Limb (tissue), 2 donors: ENCODE measurements at regions not wholly inside any gene's neighbourhood (a gene's known extent, or its start where the extent isn't known, plus 50 kb on each side); places are given as distances from the start of the nearest gene placed in this dataset.
A peak's percentile ranks its signal among the peaks of the same experiment; 100 is the strongest.

Experiments used
- DNase-seq, 2 donors: peaks; one replicate each; pipeline ENCODE4 v3.0.0-alpha.2; 2016; ENCODE audit errors: extremely low spot score in 2 of 2

DNA sequence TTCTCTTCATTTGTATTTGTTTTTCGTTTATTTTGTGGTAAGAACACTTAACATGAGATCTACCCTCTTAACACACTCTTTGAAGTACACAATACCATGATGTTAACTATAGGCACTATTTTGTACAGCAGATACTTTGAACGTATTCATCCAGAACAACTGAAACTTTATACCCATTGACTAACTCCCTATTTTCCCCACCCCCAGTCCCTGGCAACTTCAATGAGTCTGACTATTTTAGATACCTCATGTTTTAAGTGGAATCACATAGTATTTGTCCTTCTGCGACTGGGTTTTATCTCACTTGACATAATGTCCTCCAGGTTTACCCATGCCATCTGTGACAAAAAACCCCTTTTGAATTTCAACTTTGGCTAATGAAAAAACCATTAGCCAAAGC is 356.3 kb upstream of the CDH20 start:
- DNase-seq = no peak

DNA sequence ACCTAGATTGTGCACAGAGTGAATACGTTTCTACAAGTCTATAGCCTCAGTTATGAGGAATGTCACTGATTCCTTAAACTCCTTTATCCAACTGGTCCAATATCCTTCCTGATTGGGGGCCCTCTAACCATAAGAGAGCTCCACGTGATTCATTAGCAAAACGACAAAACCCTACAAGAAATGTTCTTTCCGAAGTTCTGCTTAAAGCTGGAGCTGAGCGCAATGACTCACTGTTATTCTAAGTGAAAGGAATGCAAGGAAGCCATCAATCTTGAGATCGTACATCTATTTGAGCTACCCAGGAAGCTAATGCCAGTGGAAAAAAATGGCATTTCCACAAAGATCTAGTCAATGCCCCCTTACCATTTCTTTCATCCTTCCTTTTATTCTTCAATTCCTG is 354.9 kb upstream of the CDH20 start:
- no peak for DNase-seq

DNA sequence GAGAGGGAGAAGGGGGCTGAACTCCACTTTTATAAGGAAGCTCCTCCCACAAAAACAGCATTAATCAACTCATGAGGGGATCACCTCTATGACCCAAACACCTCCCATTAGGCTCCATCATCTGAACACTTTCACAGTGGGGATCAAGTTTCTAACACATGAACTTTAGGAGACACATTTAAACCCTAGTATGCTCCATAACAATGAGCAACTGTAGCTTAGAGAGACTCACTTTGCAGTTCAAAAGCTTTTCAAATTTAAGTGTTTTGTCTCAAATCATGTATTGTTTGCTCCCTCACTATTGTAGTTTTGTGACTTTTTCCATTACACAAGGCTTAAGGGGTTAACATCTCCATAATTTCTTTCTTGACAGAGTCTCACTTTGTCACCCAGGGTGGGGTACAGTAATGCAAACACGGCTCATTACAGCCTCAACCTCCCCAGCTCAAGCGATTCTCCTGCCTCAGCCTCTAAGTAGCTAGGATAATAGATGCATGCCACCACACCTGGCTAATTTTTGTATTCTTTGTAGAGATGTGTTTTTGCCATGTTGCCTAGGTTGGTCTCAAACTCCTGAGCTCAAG is 352.7 kb upstream of the CDH20 start:
- DNase-seq = no peak

DNA sequence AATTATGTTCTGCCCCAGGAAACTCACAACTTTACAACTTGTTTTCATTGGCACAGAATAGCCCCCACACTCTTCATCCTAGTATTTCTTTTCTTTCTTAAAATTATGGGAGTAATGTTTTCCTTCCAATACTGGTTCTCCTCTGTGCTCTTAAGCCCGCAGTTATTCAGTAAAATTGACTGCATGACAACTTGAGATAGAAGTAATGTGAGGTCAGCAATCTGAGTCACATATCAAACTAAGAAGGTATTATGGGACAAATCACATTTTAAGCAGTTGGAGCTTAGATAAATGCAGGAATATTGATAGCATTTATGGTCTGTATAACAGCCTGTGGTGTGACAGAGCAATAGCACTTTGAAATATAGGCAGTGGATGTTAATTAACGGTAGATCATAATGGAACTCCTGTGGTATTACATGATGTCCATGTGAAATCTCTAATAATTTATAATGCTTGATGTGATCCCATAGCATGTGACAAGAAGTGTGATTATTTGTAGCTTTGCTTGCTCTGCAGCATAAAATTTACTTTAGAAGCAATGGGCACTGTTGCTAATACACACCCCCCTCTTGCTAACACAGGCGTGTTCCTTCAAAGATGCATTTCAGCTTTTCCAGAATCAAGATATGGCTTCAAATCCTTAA is 351.4 kb upstream of the CDH20 start:
- DNase-seq = no peak

DNA sequence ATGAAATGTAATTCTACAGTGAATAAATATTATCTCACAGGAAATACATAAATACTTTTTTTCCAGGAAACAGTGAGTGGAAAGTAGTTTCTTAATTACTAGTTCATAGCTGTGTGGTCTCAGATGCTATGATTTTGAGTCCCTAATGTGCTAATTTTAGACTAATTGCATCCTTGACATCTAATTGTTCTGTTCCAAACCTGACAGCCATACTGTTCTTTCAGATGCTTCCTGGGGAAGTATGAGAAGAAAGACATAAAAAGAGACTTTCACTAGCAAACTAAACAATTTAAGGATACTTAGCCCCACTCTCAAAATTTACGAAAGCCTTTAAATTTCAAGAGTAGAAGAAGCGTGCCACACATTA is 350.9 kb upstream of the CDH20 start:
- DNase-seq = no peak

DNA sequence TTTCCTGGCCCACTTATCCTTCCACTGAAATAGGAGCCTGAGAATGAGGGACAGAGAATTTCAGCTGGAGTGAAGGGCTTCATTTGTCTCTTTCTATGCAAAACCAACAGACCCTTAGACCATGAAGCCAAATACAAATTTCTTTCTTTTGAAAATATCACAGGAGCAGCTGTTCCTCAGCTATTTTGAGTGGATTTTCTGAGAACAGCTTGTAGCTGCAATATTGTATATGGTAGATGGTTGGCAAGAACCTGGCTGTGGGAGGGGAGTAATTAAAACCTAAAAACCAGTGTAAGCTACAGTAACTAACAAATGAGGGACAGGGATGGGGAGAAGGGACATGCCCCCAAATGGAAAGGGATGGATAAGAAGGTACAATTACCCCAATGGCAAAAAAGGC is 350.3 kb upstream of the CDH20 start:
- no peak for DNase-seq

DNA sequence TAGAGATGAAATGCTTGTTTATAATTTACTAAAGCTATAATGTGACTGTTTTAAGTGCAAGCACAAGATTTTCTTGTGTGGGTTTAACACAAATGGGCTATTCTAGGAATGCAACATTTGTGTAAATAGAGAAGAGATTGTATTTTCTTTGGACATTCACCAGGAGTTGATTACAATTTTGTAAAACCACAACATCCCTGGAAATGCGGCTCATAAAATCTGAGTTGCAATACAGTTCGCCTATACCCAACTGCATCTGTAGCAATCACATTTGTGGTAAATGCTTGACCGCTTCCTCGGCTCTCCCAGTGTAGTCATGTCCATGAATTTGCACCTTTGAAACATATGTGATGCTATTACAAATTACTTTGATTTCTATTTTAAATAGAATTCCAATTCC is 348.7 kb upstream of the CDH20 start:
- no peak for DNase-seq

DNA sequence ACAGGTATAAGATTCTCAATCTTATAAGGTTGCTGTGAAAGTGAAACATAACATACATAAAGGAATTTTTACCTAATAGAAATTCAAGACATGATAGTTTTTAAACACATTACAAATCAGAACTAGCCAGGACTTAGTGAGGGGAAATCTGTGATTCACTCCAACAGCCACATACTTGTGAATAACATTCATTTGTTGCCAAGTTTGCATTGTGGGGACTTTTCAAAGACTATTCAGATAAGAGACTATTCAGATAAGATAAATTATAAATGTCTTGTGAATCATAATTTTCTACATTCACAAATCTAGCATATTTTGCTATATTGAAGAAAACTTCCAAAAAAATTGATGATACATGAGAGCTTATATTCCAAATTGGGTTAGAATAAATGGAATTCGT is 345.3 kb upstream of the CDH20 start:
- no peak for DNase-seq

DNA sequence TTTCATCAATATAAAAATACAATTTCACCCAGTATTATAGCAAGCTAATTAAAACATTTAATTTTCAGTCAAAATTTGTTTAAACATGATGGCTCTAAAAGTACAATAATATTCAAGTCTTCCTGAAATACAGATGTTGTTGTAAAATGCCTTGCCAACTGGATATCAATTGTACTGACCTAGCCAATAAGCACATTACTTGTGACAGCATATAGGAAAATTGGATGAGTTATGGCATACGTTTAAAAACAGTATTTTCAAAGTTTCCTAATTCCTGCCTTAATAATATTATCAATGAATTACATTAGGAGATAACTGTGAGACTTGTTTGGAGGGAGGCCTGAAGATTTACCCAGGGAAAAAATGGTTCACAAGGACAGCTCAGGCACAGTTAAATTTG is 336.9 kb upstream of the CDH20 start:
- no peak for DNase-seq

DNA sequence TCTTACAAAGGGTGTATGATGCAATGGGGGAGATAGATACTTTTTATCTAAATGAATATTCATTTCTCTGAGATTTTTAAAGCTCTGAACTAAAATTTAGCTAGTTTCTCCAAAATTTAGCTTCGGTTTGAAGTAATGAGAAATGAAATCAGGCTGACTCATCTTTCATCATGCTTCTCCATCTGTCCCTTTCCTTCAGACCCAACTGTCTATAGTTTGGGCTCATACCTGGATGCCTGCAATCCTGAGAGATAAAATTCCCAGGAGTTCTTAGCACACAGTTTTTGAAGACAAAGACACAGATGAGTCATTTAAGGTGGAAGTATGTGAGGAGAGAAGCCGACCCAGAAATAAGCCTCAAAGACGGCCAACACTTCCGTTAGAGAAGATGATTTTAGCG is 336.4 kb upstream of the CDH20 start:
- DNase-seq = no peak

DNA sequence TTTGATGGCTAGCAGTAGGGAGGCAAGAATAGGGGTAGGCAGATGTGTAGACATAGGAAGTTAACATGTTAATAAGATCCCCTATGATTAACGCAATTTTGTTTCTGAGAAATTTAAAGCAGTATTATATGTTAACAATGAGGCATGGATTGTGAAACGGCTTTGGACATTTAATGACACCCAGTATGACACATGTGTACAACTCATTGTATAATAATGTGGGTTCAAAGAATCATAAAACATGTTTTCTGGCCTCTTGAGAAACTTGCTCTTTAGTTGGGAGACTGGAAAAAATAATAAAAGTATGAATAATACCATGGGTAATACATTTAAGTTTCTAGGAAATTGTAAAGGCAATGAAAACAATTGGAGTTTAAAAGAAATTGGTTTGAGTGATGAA is 332.1 kb upstream of the CDH20 start:
- no peak for DNase-seq

DNA sequence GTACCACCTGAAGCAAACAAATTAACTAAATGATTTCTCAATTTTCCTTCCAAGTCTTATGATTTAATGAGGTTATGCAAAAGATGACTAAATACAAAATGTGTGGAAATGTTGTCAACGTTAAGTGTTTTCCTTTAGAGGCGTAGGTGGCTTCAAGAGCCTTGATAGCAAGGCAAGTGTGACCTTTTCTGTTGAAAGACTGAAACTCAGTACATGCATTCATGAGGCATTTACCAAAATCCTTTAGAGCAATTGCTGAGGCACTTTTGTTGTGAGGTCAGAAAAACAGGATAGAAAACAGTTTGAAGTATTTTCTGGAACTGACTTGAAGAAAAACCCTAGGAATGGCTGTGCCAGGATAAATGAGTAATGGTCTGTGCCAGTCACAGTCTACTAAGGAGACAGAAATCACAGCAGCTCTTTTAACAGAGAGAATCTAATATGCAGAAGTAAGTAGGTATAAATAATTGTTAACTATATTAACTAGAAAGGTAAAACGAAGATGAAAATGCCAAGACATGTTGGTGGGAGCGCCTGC is 326.5 kb upstream of the CDH20 start:
- no peak for DNase-seq

DNA sequence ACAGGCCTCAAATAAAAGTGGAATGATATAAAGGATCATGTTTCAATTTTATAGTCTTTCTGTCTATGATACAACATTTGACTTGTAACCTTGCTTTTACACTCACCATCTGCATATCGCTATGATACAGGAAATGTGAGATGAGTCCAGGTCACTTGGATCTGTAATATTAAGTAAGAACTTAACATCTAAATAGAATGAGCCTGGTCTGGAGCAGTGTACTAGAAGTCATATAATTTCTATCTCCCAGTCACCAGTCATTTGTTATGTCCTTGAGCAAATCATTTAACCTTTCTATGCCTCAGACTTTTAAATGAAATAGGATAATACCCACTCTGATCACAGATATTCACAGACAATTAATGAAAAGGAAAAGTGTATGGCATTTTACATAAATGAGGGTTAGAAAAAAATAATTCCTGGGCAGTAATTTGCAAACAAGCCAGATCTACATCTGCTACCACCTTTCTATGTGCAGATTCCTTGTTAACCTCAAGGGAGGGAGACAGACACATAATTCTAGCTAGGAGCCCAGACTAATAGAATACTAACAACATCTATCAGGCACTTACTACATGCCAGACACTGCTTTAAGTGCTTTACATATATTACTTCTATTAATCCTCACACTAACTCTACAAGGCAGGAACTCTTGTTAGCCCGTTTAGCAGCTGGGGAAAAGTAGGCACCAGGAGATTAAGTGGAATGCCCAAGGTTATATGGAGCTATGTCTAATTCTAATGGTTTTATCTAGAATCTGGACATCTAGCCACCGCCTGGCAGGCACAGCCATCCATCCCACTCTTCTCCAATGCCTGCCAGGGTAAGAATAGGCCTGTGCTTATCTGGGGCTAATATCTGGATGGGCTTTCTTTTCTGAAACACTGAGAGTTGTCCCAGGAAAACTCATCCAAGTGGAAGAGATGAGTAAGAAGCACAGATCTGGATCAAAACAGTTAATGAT is 313.6 kb upstream of the CDH20 start:
- no peak for DNase-seq

DNA sequence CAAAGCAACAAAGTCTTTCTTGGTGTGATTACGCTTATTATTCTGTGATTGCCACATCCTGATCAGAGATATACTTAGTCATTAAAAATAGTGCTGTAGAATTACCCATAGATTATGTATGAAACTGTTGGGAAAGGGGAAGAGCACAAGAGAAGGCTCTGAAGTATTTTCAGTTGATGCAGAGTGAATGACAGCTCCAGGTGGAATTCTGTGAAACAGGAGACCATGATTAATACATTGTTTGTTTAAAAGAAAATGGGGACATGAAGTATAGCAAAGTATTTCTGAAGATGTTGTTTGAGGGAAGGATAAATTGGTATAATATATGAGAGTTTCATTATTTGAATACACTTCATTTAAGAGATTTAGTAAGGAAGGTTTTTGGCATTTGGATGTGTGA is 307.6 kb upstream of the CDH20 start:
- no peak for DNase-seq

DNA sequence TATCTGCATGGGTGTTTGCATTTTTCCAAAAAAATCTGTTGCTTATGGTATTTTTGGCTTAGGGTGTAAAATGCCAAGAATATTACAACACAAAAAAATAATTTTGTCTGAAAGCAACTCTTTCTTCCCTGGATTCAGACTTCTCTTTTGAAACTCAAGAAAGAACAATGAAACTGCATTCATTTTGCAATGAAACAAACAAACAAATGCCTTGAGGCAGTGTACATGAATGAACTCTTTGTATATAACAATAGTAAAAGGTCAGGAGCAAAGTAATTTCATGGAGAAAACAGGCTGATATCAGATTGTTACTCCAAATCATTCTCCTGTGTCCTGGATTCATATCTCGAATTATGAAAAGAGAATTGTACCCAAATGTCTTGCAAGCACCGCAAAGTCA is 301.6 kb upstream of the CDH20 start:
- no peak for DNase-seq

DNA sequence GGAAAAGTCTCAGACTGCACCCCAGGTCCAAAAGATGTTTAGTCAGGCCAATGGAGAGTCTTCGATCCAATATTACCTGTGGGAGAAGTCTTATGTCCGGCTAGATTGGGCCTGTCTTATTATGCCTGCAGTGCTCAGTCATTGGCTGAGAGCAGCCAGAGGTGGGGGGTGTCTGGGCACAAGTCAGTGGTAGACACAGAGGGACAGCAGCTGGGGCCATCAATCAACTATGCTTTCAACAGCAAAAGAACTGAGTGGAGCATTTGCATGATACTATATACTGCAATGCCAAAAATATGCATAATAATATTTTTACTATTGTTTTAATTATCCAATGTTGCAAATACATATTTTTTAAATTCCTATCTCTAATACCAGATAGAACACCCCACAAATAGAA is 298.6 kb upstream of the CDH20 start:
- DNase-seq = peak in 1 of 2 donors; percentile 10

DNA sequence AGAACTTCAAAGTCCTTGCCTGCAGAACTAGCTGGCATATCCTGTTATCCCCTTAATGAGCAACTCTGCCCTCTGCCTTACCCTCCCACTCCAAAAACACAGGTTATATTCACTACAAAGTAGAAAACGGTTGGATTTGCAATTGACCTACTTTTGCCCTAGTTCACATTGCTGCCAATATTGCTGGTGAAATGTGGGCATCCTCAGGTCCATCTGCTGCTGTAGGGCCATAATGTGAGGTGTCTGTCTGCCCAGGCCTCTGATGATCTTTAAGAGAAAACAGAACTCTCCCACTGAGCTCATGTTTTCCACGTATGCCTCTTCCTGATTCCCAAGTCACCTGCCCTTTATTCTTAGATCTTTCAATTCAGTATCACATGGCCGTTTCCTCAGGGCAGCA is 294.0 kb upstream of the CDH20 start:
- no peak for DNase-seq

DNA sequence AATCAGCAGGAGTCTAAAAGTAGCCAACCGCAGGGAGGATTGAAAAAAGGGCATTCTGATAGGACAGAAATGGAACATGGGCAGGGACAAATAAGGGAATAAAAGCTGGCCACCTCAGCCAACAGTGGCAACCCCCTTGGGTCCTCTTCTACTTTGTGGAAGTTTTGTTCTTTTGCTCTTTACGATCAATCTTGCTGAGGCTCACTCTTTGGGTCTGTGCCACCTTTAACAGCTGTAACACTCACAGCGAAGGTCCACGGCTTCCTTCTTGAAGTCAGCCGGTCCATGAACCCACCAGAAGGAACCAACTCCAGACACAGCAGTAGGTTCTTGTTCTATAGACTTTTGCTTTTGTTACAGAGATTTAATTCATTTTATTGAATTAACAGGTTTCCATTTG is 285.4 kb upstream of the CDH20 start:
- DNase-seq = no peak

DNA sequence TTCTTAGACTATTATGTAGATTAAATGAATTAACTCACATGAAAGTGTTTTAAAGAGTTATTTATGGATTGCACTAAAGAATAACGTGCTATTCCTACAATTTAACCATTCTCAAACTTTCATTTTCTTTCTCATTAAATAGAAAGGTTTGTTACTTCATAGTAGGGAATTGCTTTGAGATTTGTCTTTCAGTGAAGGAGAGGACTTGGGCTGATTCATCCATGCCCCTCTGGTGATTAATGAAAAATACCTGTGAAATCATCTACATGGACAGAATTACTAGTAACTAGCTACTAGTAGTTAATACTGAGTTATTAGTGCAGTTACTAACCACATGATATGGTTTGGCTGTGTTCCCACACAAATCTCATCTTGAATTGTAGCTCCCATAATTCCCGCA is 275.8 kb upstream of the CDH20 start:
- no peak for DNase-seq

DNA sequence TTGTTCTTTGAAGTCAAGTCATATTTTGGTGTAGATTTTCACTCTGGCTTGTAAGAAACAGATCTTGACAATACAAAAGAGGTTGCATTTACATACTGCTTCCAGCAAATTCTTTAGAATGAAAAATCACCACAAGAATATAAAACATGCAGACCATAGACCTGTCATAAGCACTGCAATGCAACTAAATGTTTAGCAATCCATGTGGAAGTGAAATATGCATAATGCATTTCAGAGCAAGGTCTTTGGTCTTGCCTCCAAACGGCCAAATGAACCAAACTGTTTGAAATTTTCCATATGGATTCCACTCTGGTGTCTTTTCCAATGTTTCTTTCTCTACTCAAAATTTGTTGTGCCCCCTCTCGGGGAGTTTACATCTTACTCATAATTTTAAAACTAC is 271.0 kb upstream of the CDH20 start:
- no peak for DNase-seq

DNA sequence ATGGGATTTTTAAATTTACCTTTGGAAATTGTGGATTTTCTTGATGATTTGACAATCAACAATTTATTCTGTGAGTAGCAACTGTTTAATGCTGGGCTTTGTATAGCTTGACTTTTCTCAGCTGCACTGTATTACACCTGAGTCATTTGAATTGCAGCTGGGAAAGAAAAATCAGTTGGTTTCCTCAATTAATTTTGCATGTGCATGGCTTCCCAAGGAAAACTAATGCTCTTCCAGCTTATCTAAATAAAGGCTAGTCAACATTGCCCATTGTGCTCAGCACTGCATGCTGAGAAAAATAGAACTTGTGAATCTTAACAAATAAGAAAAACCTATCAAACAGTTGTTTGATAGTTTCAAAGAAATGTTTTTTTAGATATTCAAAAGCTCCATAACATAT is 268.3 kb upstream of the CDH20 start:
- DNase-seq = no peak

DNA sequence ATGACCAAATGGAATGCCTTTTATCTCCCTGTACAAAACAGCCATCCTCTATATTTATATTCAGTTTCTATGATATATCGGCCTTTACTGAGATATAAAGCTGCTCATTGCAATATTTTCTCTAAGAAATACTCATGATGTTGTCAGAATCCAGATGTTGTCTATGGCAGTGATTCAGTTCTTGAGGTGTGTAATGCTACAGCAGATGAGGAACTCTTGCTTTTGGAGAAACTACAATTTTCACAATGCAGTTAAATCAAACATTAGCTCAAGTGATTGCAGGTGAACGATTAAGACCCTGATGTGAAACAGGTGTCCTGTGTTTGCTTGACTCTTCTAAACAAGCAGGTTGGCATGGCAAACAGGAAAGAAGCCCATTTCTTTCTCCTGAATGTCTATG is 256.2 kb upstream of the CDH20 start:
- no peak for DNase-seq

DNA sequence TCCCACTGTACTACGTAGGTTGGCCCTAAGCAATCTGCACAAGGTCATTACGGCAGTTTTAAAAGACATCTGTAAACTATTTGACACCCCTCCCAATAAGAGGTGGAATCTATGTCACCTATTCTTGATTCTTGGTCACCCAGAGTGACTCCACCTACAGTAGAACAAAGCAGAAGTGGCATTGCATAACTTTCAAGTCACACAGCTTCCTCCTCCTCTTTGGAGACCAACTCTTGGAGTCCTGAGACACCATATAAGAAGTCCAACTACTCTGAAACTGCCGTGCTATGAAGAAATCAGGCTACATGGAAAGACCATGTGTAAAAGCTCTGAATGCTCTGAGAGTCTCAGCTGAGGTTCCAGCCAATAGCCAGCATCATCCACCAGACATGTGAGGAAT is 253.5 kb upstream of the CDH20 start:
- DNase-seq = no peak
